ENCODE measurements at regions not wholly inside any gene's neighbourhood (a gene's known extent, or its start where the extent isn't known, plus 50 kb on each side); places are given as distances from the start of the nearest gene placed in this dataset.

DNA sequence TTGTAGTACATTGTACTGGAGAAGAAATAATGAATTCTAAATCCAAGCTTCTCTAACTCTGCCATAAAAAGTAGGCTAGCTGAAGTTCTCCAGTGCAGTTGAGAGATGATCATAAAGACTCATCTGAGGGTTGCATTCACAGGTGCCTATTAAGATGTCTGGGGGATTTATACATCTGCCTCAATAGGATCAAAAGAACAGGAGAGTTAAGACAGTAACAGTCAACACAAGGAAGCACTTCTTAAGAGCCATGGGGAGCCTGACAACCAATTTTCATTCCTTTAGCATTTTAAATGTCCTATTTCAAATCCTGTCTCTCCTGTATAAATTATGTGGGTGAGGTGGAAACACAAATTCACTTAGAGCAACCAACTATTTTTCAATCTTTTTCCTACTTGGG is 432.4 kb upstream of the NWD2 start:
- TF ChIP-seq, protein P1, sequence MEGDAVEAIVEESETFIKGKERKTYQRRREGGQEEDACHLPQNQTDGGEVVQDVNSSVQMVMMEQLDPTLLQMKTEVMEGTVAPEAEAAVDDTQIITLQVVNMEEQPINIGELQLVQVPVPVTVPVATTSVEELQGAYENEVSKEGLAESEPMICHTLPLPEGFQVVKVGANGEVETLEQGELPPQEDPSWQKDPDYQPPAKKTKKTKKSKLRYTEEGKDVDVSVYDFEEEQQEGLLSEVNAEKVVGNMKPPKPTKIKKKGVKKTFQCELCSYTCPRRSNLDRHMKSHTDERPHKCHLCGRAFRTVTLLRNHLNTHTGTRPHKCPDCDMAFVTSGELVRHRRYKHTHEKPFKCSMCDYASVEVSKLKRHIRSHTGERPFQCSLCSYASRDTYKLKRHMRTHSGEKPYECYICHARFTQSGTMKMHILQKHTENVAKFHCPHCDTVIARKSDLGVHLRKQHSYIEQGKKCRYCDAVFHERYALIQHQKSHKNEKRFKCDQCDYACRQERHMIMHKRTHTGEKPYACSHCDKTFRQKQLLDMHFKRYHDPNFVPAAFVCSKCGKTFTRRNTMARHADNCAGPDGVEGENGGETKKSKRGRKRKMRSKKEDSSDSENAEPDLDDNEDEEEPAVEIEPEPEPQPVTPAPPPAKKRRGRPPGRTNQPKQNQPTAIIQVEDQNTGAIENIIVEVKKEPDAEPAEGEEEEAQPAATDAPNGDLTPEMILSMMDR (IDR thresholded peaks at IDR 0.05; ENCODE audit: extremely low read depth, insufficient read depth, missing control alignments): no peak
- DNase-seq (ENCODE audit: low spot score): no peak
- in situ Hi-C loops (cut with MboI; ENCODE audit: low pct_unique_long_range_greater_than_20kb, low sequenced_read_pairs, unreplicated experiment): no loop called here

DNA sequence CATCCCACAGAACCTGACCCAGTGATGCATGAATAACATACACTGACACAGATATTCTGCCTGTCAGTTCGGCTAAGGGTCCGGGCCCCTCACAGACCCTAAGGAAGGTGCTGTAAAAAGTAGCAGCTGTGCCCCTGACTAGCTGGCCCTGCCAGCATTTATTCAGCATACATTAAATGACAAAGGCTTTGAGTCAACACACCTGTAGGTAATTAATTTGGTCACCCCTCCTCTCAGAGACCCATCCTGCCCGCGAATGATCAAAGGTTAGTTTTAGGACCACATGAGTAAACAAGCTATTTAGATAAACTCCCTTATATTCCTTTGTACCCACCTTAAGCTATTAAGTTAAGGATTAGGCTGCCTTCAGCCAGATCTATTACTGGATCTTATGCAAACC is 429.0 kb upstream of the NWD2 start:
- TF ChIP-seq, protein P1 (IDR thresholded peaks at IDR 0.05; ENCODE audit: extremely low read depth, insufficient read depth, missing control alignments): no peak
- no peak for DNase-seq (ENCODE audit: low spot score)
- in situ Hi-C loops (cut with MboI; ENCODE audit: low pct_unique_long_range_greater_than_20kb, low sequenced_read_pairs, unreplicated experiment): no loop called here

DNA sequence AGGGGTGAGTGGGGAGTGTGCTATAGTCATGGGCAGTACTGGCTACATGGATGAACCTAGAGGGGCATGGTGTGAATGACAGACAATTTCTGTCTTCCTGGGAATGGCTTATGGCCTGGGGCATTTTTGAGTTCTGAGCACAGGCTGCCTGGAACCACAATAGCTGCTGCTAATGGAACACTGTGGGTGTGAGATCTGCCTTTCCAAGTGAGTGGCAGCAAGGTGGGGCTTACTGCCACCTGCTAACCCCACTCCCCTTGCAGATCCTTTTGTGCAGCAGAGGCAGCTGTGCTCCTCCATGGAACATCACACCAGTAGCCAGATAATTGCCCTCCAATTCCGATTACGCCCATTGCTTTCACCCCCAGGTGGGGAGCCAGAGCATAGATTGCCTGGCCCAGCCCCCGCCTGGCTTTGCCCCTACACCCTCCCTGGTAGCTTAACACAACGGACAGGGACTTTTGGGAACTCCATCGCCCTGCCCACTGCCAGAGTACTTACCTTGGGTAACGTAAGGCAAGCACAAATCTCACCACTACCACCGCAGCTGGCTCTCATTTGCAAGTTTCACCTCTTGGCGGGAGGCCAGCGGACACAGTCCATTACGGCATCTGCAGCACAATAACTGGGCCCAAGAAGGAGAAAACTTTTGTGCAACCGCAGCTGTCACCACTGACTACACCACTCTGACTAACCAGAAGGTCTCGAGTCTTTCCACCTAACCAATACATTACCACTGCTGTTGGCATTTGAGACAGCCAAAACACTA is 421.2 kb upstream of the NWD2 start:
- in situ Hi-C loops (cut with MboI; ENCODE audit: low pct_unique_long_range_greater_than_20kb, low sequenced_read_pairs, unreplicated experiment): no loop called here
- DNase-seq (ENCODE audit: low spot score): no peak
- TF ChIP-seq, protein P1 (IDR thresholded peaks at IDR 0.05; ENCODE audit: extremely low read depth, insufficient read depth, missing control alignments): no peak

DNA sequence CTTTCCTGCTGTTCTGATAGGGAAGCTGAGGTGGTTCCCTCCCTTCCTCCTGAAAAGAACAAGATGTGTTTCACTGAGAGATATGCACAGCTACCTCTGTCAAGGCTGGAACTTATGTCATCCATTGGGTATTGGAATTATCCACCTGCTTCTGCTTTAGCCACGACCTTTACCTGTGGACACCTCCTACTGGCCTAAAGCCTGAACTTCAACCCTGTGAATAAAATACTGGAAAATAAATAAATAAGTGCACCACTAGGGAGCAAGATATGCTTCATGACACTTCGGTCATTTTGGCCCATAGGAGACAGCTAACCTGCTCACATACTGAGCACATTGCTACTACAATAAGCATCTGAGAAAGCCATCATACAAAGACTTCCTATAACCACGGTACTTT is 419.9 kb upstream of the NWD2 start:
- TF ChIP-seq, protein P1 (IDR thresholded peaks at IDR 0.05; ENCODE audit: extremely low read depth, insufficient read depth, missing control alignments): peak; percentile 27
- in situ Hi-C loops (cut with MboI; ENCODE audit: low pct_unique_long_range_greater_than_20kb, low sequenced_read_pairs, unreplicated experiment): no loop called here
- DNase-seq (ENCODE audit: low spot score): no peak

DNA sequence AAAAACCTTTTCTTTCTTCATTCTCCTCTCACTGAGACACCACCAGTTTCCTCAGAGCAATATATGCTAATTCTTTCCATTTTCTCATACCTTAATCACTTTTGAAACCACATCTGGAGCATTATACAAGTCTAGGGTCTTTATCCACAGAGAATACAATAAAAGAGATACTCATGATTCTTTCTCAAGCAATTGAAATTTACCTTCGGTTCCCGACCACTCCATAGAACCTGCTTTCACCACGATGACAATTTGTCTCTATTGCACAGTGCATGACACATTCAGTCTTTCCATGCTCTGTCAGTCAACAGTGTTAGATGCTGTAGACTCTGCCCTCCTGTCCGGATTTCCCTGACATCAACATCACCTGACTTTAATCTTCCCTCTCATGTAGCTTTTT is 409.3 kb upstream of the NWD2 start:
- TF ChIP-seq, protein P1 (IDR thresholded peaks at IDR 0.05; ENCODE audit: extremely low read depth, insufficient read depth, missing control alignments): no peak
- in situ Hi-C loops (cut with MboI; ENCODE audit: low pct_unique_long_range_greater_than_20kb, low sequenced_read_pairs, unreplicated experiment): no loop called here
- no peak for DNase-seq (ENCODE audit: low spot score)

DNA sequence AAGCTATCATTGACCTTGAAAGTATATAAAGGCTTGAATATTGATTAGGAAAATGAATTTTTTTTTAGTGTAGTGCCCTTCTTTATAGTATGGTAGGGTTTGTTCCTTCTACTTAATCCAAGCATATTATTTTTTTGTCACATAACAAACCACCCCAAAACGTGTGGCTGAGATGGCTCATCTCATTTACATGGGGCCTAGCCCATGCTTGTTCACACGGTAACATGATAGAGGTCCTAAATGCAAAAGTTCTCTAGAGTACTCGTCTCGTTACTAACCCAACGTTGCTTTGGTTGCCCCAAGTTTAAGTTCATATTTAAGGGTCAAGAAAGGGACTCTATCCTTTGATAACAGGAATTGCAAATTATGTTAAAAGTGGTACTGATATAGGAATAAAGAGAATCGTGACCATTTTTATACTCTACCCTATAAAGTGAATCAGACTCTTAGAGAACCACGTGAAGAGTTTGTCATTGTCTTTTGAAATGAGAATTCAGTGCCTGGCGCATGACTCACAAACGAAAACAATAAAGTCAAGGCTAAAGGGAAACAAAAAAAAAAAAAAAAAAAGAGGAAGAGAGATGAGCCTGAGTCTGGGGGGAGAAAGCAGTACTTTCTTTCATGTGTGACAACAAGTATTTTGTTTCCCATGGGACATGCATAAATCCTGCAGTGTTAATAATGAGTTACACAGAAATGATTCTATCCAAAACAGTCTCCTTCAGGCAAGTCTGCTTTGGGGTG is 402.8 kb upstream of the NWD2 start:
- TF ChIP-seq, protein P1 (IDR thresholded peaks at IDR 0.05; ENCODE audit: extremely low read depth, insufficient read depth, missing control alignments): no peak
- in situ Hi-C loops (cut with MboI; ENCODE audit: low pct_unique_long_range_greater_than_20kb, low sequenced_read_pairs, unreplicated experiment): no loop called here
- peak; percentile 11 for DNase-seq (ENCODE audit: low spot score)
